Stomach (tissue), 8 donors: ENCODE measurements at regions not wholly inside any gene's neighbourhood (a gene's known extent, or its start where the extent isn't known, plus 50 kb on each side); places are given as distances from the start of the nearest gene placed in this dataset.

Source experiments
- DNase-seq, 2 donors: peaks; one replicate each; pipeline versions ENCODE4 v3.0.0 to v3.0.0-alpha.2; 2013 to 2019
- H3K27ac ChIP-seq, 5 donors: fragments of 200-600 bp in 4 of 5; sonication (generic) in 4 of 5; one replicate each; pipeline ENCODE4 v1.5.1; 2013 to 2019; ENCODE audit warnings: mild to moderate bottlenecking in 1 of 5, moderate library complexity in 1 of 5
- H3K27me3 ChIP-seq, 3 donors: fragments of 200-600 bp; sonication (generic); one replicate each; pipeline ENCODE4 v1.5.1; 2017 to 2019; ENCODE audit warnings: mixed run types in 1 of 3
- H3K36me3 ChIP-seq, 4 donors: fragments of 200-600 bp; sonication (generic); 1 replicate in 3 of 4; 2 replicates in 1 of 4; pipeline ENCODE4 v1.5.1; 2016 to 2019
- H3K4me1 ChIP-seq, 4 donors: fragments of 200-600 bp; sonication (generic); one replicate each; pipeline ENCODE4 v1.5.1; 2016 to 2019
- H3K4me3 ChIP-seq, 4 donors: fragments of 200-600 bp; sonication (generic) in 3 of 4; one replicate each; pipeline ENCODE4 v1.5.1; 2016 to 2019; ENCODE audit warnings: mild to moderate bottlenecking in 1 of 4
- H3K9me3 ChIP-seq, 4 donors: fragments of 200-600 bp; sonication (generic); one replicate each; pipeline ENCODE4 v1.5.1; 2016 to 2019
- EP300 ChIP-seq: sonication (generic); formaldehyde crosslinking; IDR thresholded peaks from one replicate; pipeline ENCODE4 v1.6.1; 2017; ENCODE audit warnings: antibody characterized with exemption
- POLR2A ChIP-seq, 4 donors: fragments of 450-650 bp; IDR thresholded peaks; one replicate each; pipeline ENCODE4 v1.6.1; 2016; ENCODE audit warnings: antibody characterized with exemption in 4 of 4, control low read depth in 2 of 4, mild to moderate bottlenecking in 1 of 4, moderate library complexity in 1 of 4
- POLR2AphosphoS5 ChIP-seq, 3 donors: sonication (generic); formaldehyde crosslinking; IDR thresholded peaks; one replicate each; pipeline ENCODE4 v1.6.1; 2016; ENCODE audit warnings: antibody characterized with exemption in 3 of 3
- WGBS, 5 donors: extraction: QIAGEN DNeasy Blood & Tissue Kit in 3 of 5; methylation state at CpG; one replicate each; pipeline versions ENCODE4 v1.1.5 to v1.1.7; 2013 to 2018; 5-methylcytosine and 5-hydroxymethylcytosine counted together
- intact Hi-C: fragments of 100-400 bp; cut with DNase I; formaldehyde crosslinking; loops from one replicate; pipeline ENCODE4 v1.15.1; 2023; ENCODE audit warnings: low total_unique reads
- TF ChIP-seq, protein P1 (sequence below), 7 experiments: fragments of 450-650 bp in 4 of 7; fragments of 200-600 bp in 3 of 7; sonication (generic) in 3 of 7; IDR thresholded peaks; one replicate each; pipeline ENCODE4 v1.5.1; 2016 to 2019; ENCODE audit warnings: antibody characterized with exemption in 7 of 7, control low read depth in 2 of 7, mild to moderate bottlenecking in 1 of 7
- donor health status: healthy with polysubstance abuse.
- donor health status: Bipolar disorder and iron deficiency.
- donor health status: healthy.

DNA sequence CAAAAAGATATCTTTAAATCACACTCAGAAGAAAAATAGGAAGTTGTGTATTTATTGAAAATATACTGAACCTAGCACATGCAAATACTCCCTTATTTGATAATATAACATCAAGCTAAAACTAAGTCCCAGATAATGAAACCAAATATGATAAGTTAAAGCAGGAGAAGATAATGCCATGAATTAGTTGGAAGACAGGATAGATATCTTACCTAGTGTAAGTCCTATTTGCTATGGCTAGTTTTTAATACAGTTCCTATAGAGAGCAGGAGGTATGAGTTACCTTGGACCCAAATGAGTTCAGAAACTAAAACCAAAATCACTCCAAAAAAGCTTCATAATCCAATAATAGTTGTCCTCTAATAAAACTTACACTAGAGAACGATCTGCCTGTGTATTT is 1407.1 kb upstream of the MIR17HG start:
- no peak overlapping the region for H3K27ac ChIP-seq
- H3K4me1 ChIP-seq: no peaks in the 10 kb centered on the region
- H3K36me3 ChIP-seq: no peaks in the 10 kb centered on the region
- intact Hi-C loops: no loop called here
- H3K4me3 ChIP-seq: no peak overlapping the region
- DNase-seq: no peak
- H3K9me3 ChIP-seq: no peaks in the 10 kb centered on the region
- 67 to 79% (median 77%) methylated on average over 1 of the region's 1 CpG for WGBS, 5 donors
- TF ChIP-seq POLR2A (IDR thresholded peaks at IDR 0.05): no peak
- TF ChIP-seq, protein P1, sequence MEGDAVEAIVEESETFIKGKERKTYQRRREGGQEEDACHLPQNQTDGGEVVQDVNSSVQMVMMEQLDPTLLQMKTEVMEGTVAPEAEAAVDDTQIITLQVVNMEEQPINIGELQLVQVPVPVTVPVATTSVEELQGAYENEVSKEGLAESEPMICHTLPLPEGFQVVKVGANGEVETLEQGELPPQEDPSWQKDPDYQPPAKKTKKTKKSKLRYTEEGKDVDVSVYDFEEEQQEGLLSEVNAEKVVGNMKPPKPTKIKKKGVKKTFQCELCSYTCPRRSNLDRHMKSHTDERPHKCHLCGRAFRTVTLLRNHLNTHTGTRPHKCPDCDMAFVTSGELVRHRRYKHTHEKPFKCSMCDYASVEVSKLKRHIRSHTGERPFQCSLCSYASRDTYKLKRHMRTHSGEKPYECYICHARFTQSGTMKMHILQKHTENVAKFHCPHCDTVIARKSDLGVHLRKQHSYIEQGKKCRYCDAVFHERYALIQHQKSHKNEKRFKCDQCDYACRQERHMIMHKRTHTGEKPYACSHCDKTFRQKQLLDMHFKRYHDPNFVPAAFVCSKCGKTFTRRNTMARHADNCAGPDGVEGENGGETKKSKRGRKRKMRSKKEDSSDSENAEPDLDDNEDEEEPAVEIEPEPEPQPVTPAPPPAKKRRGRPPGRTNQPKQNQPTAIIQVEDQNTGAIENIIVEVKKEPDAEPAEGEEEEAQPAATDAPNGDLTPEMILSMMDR (IDR thresholded peaks at IDR 0.05): no peak
- no peak for TF ChIP-seq EP300
- no peak for TF ChIP-seq POLR2AphosphoS5 (IDR thresholded peaks at IDR 0.05)
- no peaks in the 10 kb centered on the region for H3K27me3 ChIP-seq

DNA sequence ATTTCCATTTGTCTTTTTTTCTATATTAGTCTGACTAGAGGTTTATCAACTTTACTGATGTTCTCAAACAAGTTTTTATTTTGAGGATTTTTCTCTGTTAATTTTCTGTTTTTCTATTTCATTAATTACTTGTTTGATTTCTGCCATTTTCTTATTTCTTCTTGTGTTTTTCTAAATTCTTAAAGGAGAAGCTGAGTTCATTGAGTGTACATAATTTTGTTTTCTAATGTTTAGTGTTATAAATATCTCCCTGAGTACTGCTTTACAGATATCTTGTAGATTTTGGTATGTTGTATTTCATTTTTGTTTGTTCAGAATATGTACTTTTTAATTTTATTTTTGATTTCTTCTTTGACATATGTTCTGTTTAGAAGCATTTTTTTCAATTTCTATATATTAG is 1404.3 kb upstream of the MIR17HG start:
- no peak for DNase-seq
- Histone ChIP-seq H3K4me3 (no peak overlapping the region), H3K27me3 (no peaks in the 10 kb centered on the region), H3K9me3 (peaks cover 0 to 4% (median 0%) of the 10 kb centered on the region in 4 donors), H3K27ac (no peak overlapping the region), H3K4me1 (no peaks in the 10 kb centered on the region), H3K36me3 (no peaks in the 10 kb centered on the region)
- no peak for TF ChIP-seq POLR2AphosphoS5 (IDR thresholded peaks at IDR 0.05)
- no peak for TF ChIP-seq POLR2A (IDR thresholded peaks at IDR 0.05)
- no peak for TF ChIP-seq EP300
- TF ChIP-seq, protein P1 (IDR thresholded peaks at IDR 0.05): no peak
- intact Hi-C loops: no loop called here

- DNase-seq: no peak
- Histone ChIP-seq H3K4me3 (no peak overlapping the region), H3K27ac (no peak overlapping the region), H3K36me3 (no peaks in the 10 kb centered on the region), H3K9me3 (peaks cover 0 to 8% (median 2%) of the 10 kb centered on the region in 4 donors), H3K4me1 (no peaks in the 10 kb centered on the region), H3K27me3 (no peaks in the 10 kb centered on the region)
- TF ChIP-seq POLR2AphosphoS5 (IDR thresholded peaks at IDR 0.05) (no peak), EP300 (no peak), POLR2A (IDR thresholded peaks at IDR 0.05) (no peak)
- TF ChIP-seq, protein P1 (IDR thresholded peaks at IDR 0.05): no peak
- intact Hi-C loops: no loop called here
Observed at GRCh38 chr13:89950225-89950624, 1397.3 kb upstream of the MIR17HG start.

DNA sequence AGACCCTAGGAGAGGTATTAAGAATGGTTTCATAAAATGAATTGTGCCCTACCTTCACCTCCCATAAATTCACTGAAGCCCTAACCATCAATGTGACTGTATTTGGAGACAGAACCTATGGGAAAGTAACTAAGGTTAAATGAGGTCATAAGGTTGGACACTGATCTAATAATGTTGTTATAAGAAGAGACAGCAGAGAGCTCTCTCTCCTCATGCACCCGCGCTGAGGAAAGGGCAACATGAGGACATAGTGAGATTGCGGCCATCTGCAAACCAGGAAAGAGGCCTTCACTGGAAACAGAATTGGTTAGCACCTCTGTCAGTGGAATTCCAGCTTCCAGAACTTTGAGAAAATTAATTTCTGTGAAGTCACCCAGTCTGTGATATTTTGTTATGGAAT is 1396.1 kb upstream of the MIR17HG start:
- DNase-seq: no peak
- intact Hi-C loops: no loop called here
- TF ChIP-seq POLR2A (IDR thresholded peaks at IDR 0.05) (no peak), POLR2AphosphoS5 (IDR thresholded peaks at IDR 0.05) (no peak), EP300 (no peak)
- TF ChIP-seq, protein P1 (IDR thresholded peaks at IDR 0.05): no peak
- H3K4me1 ChIP-seq: no peaks in the 10 kb centered on the region
- no peak overlapping the region for H3K27ac ChIP-seq
- H3K36me3 ChIP-seq: no peaks in the 10 kb centered on the region
- no peaks in the 10 kb centered on the region for H3K27me3 ChIP-seq
- peaks cover 0 to 8% (median 2%) of the 10 kb centered on the region in 4 donors for H3K9me3 ChIP-seq
- WGBS, 5 donors: 72 to 94% (median 91%) methylated on average over 3 of the region's 3 CpGs
- H3K4me3 ChIP-seq: no peak overlapping the region

DNA sequence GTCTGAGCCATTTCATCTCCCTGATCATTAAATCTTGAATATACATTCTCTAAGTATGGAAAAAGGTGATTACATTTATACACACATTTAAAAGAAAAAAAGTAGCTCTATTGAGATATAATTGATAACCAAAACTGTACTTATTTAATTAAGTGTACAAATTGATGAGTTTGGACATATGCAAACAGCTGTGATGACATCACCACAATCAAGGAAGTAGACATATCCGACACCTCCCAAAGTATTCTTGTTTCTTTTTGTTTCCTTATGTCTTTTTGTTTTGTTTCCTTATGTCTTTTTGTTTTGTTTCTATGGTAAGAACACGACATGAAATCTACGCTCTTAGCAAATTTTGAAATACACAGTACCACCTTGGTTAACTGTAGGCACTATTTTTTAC is 1393.9 kb upstream of the MIR17HG start:
- intact Hi-C loops: no loop called here
- DNase-seq: no peak
- Histone ChIP-seq H3K4me1 (no peaks in the 10 kb centered on the region), H3K9me3 (peaks cover 0 to 8% (median 0%) of the 10 kb centered on the region in 4 donors), H3K27me3 (no peaks in the 10 kb centered on the region), H3K27ac (no peak overlapping the region), H3K4me3 (no peak overlapping the region), H3K36me3 (no peaks in the 10 kb centered on the region)
- TF ChIP-seq POLR2AphosphoS5 (IDR thresholded peaks at IDR 0.05) (no peak), EP300 (no peak), POLR2A (IDR thresholded peaks at IDR 0.05) (no peak)
- TF ChIP-seq, protein P1 (IDR thresholded peaks at IDR 0.05): no peak
- WGBS, 5 donors: 79 to 92% (median 86%) methylated on average over 3 of the region's 3 CpGs
